Peyer's patch (tissue), 4 donors: ENCODE measurements at regions not wholly inside any gene's neighbourhood (a gene's known extent, or its start where the extent isn't known, plus 50 kb on each side); places are given as distances from the start of the nearest gene placed in this dataset.

Experiments
- DNase-seq, 3 donors: peaks; one replicate each; pipeline ENCODE4 v3.0.0-alpha.2; 2017 to 2019
- H3K27ac ChIP-seq, 4 donors: fragments of 200-600 bp; sonication (generic); one replicate each; pipeline ENCODE4 v1.5.1; 2016 to 2019
- H3K27me3 ChIP-seq, 2 donors: fragments of 200-600 bp; sonication (generic); one replicate each; pipeline ENCODE4 v1.5.1; 2019
- H3K36me3 ChIP-seq, 3 donors: fragments of 200-600 bp; sonication (generic); one replicate each; pipeline ENCODE4 v1.5.1; 2016 to 2019
- H3K4me1 ChIP-seq, 4 donors: fragments of 200-600 bp; sonication (generic); one replicate each; pipeline ENCODE4 v1.5.1; 2016 to 2019
- H3K4me3 ChIP-seq, 4 donors: fragments of 200-600 bp; sonication (generic); 1 replicate in 3 of 4; 2 replicates in 1 of 4; pipeline ENCODE4 v1.5.1; 2016 to 2019; ENCODE audit warnings: mild to moderate bottlenecking in 1 of 4
- H3K9me3 ChIP-seq, 4 donors: fragments of 200-600 bp; sonication (generic); one replicate each; pipeline ENCODE4 v1.5.1; 2016 to 2019; ENCODE audit warnings: mild to moderate bottlenecking in 1 of 4
- CTCF ChIP-seq, 6 experiments: fragments of 450-650 bp in 4 of 6; fragments of 200-600 bp in 2 of 6; sonication (generic) in 1 of 6; IDR thresholded peaks; one replicate each; pipeline ENCODE4 v1.5.1; 2017 to 2019; ENCODE audit warnings: antibody characterized with exemption in 6 of 6, mild to moderate bottlenecking in 3 of 6, moderate library complexity in 1 of 6
- POLR2A ChIP-seq, 2 donors: fragments of 450-650 bp; IDR thresholded peaks; one replicate each; pipeline ENCODE4 v1.5.1; 2017; ENCODE audit warnings: antibody characterized with exemption in 2 of 2, mild to moderate bottlenecking in 2 of 2, moderate library complexity in 2 of 2
- small RNA-seq, 2 donors: library from RNA; depleted of rRNA; stranded (forward); fragments of <200 nt; gene quantifications; one replicate each; pipeline ENCODE3, GENCODE V24; 2016

- no peak for DNase-seq
- Histone ChIP-seq H3K4me1 (peaks cover 0 to 5% (median 0%) of the 10 kb centered on the region in 4 donors), H3K36me3 (no peaks in the 10 kb centered on the region), H3K27me3 (no peaks in the 10 kb centered on the region), H3K27ac (no peak overlapping the region), H3K4me3 (no peak overlapping the region), H3K9me3 (no peaks in the 10 kb centered on the region)
- TF ChIP-seq CTCF (IDR thresholded peaks at IDR 0.05) (no peak), POLR2A (IDR thresholded peaks at IDR 0.05) (no peak)
Observed at GRCh38 chr14:106877517-106877916, 1351.1 kb downstream of the TMEM121 start.

- peak in 2 of 3 donors; percentile 56 to 82 for DNase-seq
- Histone ChIP-seq H3K4me1 (no peaks in the 10 kb centered on the region), H3K9me3 (peaks cover 0 to 6% (median 2%) of the 10 kb centered on the region in 4 donors), H3K27me3 (no peaks in the 10 kb centered on the region), H3K27ac (no peak overlapping the region), H3K36me3 (no peaks in the 10 kb centered on the region), H3K4me3 (no peak overlapping the region)
- peak in 5 of 6 experiments; percentile 9 to 51 (median 48) for TF ChIP-seq CTCF (IDR thresholded peaks at IDR 0.05)
- TF ChIP-seq POLR2A (IDR thresholded peaks at IDR 0.05), result no peak
Observed at GRCh38 chr14:106879241-106879640, 1352.9 kb downstream of the TMEM121 start.

- H3K4me1 ChIP-seq, result no peaks in the 10 kb centered on the region
- H3K4me3 ChIP-seq, result no peak overlapping the region
- H3K9me3 ChIP-seq, result peaks cover 0 to 6% (median 2%) of the 10 kb centered on the region in 4 donors
- peak in 1 of 3 donors; percentile 58 for DNase-seq
- TF ChIP-seq POLR2A (IDR thresholded peaks at IDR 0.05) (no peak), CTCF (IDR thresholded peaks at IDR 0.05) (peak in 4 of 6 experiments; percentile 18 to 22 (median 20))
- H3K27ac ChIP-seq, result no peak overlapping the region
- H3K27me3 ChIP-seq, result no peaks in the 10 kb centered on the region
- H3K36me3 ChIP-seq, result no peaks in the 10 kb centered on the region
Observed at GRCh38 chr14:106883218-106883692, 1356.9 kb downstream of the TMEM121 start.

Small RNA genes lying in the stretch of these regions (small RNA-seq; reads per million reads assigned to genes)
- 0 reads per million in 2 donors for gene AC244452.1
- 0 reads per million in 2 donors for gene IGHD1-1
- 0 reads per million in 2 donors for gene IGHD1-14
- gene IGHD1-20, result 0 reads per million in 2 donors
- gene IGHD1-26, result 0 reads per million in 2 donors
- 0 reads per million in 2 donors for gene IGHD1-7
- gene IGHD2-15, result 0 reads per million in 2 donors
- 0 reads per million in 2 donors for gene IGHD2-2
- gene IGHD2-21, result 0 reads per million in 2 donors
- 0 reads per million in 2 donors for gene IGHD2-8
- gene IGHD3-10, result 0 reads per million in 2 donors
- 0 reads per million in 2 donors for gene IGHD3-16
- 0 reads per million in 2 donors for gene IGHD3-22
- 0 reads per million in 2 donors for gene IGHD3-3
- 0 reads per million in 2 donors for gene IGHD3-9
- 0 reads per million in 2 donors for gene IGHD4-11
- gene IGHD4-17, result 0 reads per million in 2 donors
- gene IGHD4-23, result 0 reads per million in 2 donors
- 0 reads per million in 2 donors for gene IGHD4-4
- 0 reads per million in 2 donors for gene IGHD5-12
- gene IGHD5-18, result 0 reads per million in 2 donors
- gene IGHD5-24, result 0 reads per million in 2 donors
- 0 reads per million in 2 donors for gene IGHD5-5
- gene IGHD6-13, result 0 reads per million in 2 donors
- gene IGHD6-19, result 0 reads per million in 2 donors
- 0 reads per million in 2 donors for gene IGHD6-25
- 0 reads per million in 2 donors for gene IGHD6-6
- gene IGHD7-27, result 0 reads per million in 2 donors
- 0 reads per million in 2 donors for gene IGHJ1
- 0 reads per million in 2 donors for gene IGHJ1P
- gene IGHJ2, result 0 reads per million in 2 donors
- 0 reads per million in 2 donors for gene IGHJ2P
- gene IGHJ3, result 0 reads per million in 2 donors
- gene IGHJ3P, result 0 reads per million in 2 donors
- gene IGHJ4, result 0 to 0.19 reads per million in 2 donors
- 0 reads per million in 2 donors for gene IGHJ5
- gene IGHJ6, result 0 reads per million in 2 donors
- 0 reads per million in 2 donors for gene IGHV1-12
- gene IGHV1-14, result 0 reads per million in 2 donors
- 0 reads per million in 2 donors for gene IGHV3-19
- 0 reads per million in 2 donors for gene IGHV3-57
- 0 reads per million in 2 donors for gene IGHV3-76
- 0 reads per million in 2 donors for gene IGHV5-78
- gene IGHV7-40, result 0 reads per million in 2 donors
- 0 reads per million in 2 donors for gene IGHVII-1-1
- 0 reads per million in 2 donors for gene IGHVII-15-1
- gene IGHVII-22-1, result 0 reads per million in 2 donors
- gene IGHVII-28-1, result 0 reads per million in 2 donors
- 0 reads per million in 2 donors for gene IGHVII-33-1
- 0 reads per million in 2 donors for gene IGHVII-40-1
- gene IGHVII-44-2, result 0 reads per million in 2 donors
- 0 reads per million in 2 donors for gene IGHVII-46-1
- gene IGHVII-49-1, result 0 reads per million in 2 donors
- gene IGHVII-51-2, result 0 reads per million in 2 donors
- gene IGHVII-53-1, result 0 reads per million in 2 donors
- 0 reads per million in 2 donors for gene IGHVII-60-1
- gene IGHVII-62-1, result 0 reads per million in 2 donors
- 0 reads per million in 2 donors for gene IGHVII-67-1
- gene IGHVII-74-1, result 0 reads per million in 2 donors
- gene IGHVII-78-1, result 0 reads per million in 2 donors
- 0 reads per million in 2 donors for gene IGHVIII-11-1
- 0 reads per million in 2 donors for gene IGHVIII-13-1
- gene IGHVIII-2-1, result 0 reads per million in 2 donors
- 0 reads per million in 2 donors for gene IGHVIII-22-2
- 0 reads per million in 2 donors for gene IGHVIII-25-1
- gene IGHVIII-26-1, result 0 reads per million in 2 donors
- 0 reads per million in 2 donors for gene IGHVIII-38-1
- 0 reads per million in 2 donors for gene IGHVIII-5-1
- gene IGHVIII-5-2, result 0 reads per million in 2 donors
- 0 reads per million in 2 donors for gene IGHVIII-67-2
- gene IGHVIII-67-3, result 0 reads per million in 2 donors
- 0 reads per million in 2 donors for gene IGHVIII-67-4
- gene IGHVIII-76-1, result 0 reads per million in 2 donors
- gene IGHVIII-82, result 0 reads per million in 2 donors
- gene MIR4507, result 0 reads per million in 2 donors
- 0 reads per million in 2 donors for gene MIR4537
- 0 reads per million in 2 donors for gene MIR4538
- gene MIR4539, result 0 reads per million in 2 donors
- gene MIR5195, result 0 reads per million in 2 donors
- 0 reads per million in 2 donors for gene MIR8071-1
- 0 reads per million in 2 donors for gene MIR8071-2
- gene RNA5SP389, result 0 reads per million in 2 donors
